ENCODE measurements at regions not wholly inside any gene's neighbourhood (a gene's known extent, or its start where the extent isn't known, plus 50 kb on each side); places are given as distances from the start of the nearest gene placed in this dataset.
"Not testable (repeated sequence)": the region's sequence is repeated elsewhere in the genome, so short reads cannot be mapped to it uniquely, and the experiment has no call there.

DNA sequence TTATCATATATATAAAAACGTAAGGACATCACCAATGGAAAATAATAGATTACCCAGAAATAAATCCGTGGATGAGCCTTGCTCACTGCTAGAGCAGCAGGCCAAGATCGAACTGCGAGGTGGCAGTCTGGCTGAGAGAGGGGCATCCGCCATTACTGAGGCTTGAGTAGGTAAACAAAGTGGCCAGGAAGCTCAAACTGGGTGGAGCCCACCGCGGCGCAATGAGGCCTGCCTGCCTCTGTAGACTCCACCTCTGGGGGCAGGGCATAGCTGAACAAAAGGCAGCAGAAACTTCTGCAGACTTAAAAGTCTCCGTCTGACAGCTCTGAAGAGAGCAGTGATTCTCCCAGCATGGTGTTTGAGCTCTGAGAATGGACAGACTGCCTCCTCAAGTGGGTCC lies 1018.0 kb upstream of the SLC39A10 start:
- DNase-seq (ENCODE audit: low spot score), result not testable (repeated sequence)

DNA sequence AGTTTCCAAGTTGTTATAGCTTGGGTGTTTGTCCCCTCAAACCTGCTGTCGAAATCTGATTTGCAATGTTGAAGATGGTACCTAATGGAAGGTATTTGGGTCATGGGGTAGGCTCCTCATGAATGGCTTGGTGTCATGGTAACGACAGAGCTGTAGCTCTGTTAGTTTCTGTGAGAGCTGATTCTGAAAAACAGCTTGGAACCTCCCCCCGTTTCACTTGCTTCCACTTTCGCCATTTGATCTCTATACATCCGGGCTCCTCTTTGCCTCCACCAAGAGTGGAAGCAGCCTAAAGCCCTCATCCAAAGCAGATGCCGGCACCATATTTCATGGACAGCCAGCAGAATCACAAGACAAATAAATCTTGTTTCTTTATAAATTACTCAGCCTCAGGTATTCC lies 1035.1 kb upstream of the SLC39A10 start:
- DNase-seq (ENCODE audit: low spot score), result no peak

DNA sequence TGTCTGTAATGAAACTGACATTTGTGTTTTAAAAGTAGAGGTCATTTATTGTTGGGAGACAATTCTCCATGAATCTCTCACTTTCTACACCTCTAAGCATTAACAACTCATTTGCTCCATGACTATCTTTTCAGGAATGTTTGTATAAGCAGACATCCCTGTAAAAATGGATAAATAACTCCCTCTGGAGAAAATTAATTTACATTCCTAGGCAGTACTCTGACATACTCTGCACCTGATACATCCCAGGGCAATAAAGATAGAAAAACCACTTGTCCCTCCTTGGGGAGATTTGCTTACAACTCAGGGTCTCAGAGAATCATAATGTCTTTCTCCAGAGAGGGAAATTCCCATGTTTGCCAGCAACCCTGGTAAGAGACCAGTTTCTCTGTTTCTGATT lies 1037.7 kb upstream of the SLC39A10 start:
- no peak for DNase-seq (ENCODE audit: low spot score)

DNA sequence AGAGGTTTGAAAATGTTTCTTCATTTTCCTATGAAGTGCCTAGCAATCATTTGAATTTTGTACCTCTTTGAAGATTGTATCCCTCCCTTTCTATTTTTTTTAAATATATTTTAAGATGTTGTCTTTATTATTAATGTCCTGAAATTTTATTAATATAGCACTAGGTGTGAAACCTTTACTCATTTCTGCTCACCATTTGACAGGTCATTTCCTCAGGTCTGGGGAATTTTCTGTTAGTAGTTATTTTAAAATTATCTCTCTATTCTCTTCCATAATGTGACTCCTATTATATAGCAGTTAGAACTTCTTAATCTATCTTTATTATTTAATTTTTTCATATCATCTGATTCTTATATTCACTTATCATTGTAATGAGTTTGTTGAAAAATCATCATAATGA lies 1038.6 kb upstream of the SLC39A10 start:
- no peak for DNase-seq (ENCODE audit: low spot score)

DNA sequence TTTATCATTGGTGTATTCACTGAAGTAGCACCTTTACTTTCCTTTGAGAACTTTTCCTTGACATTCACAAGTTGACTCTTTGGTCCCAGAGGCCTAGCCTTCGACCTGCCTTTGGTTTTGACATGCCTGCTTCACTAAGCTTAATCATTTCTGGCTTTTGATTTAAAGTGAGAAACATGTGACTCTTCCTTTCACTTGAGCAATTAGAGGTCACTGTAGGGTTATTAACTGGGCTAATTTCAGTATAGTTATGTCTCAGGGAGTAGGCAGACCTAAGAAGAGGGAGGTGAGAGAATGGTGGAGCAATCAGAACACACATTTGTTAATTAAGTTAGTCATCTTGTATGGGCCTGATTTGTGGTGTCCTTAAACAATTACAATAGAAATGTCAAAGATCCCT lies 1040.7 kb upstream of the SLC39A10 start:
- DNase-seq (ENCODE audit: low spot score), result no peak

DNA sequence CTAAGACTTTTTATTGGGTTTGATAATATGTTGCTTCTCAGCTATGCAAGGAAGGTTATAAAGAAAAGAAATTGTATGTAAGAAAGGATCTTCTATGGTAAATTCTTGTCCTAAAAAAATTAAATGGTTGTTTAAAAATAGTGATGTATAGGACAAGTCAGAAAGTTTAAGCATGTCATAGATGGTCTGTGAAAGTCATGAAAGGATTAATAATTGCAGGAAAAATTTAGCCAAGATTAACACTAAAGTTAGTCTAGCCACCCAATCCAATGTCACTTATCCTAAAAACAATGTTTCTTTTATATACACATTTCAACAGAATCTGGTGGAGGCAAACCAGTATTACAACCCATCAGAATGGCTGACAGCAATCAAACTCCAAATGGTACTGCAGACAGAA lies 1046.7 kb upstream of the SLC39A10 start:
- DNase-seq (ENCODE audit: low spot score), result no peak

DNA sequence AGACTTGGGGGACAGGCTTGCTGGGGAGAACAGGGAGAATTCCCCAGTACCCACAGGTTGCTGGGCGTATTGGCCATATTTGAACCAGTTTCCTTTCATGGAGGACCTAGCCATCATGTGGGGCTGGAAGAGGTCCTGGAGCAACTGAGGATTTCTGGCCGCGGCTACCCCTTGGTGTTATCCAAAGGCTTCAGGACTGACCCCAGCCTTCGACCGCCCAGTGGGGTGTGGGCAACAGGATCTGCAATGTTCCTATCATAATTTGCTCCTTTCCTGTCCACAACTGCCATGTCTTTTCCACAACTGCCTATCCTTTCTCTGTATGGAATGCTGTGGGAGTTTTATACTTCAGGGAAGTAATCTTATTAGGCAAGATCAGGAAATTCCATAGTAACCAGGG lies 1053.6 kb upstream of the SLC39A10 start:
- DNase-seq (ENCODE audit: low spot score), result no peak

DNA sequence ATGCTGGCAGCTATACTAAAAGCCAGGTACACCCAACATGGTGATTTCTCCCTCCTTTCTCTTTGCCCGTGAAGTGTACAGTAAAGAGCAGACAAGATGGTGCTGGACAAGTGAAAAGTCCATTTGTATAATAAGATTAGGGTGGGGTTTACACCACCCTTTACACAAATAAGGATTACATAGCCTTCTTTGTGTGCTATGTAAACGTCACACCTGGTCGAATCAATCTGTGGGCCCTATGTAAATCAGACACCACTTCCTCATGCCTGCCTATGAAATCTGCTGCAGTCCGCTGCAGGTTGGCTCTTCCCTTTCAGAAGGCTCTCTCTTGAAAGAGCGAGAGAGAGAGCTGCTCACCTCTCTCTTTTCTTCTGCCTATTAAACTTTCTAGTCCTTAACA lies 1054.3 kb upstream of the SLC39A10 start:
- peak; percentile 4 for DNase-seq (ENCODE audit: low spot score)

DNA sequence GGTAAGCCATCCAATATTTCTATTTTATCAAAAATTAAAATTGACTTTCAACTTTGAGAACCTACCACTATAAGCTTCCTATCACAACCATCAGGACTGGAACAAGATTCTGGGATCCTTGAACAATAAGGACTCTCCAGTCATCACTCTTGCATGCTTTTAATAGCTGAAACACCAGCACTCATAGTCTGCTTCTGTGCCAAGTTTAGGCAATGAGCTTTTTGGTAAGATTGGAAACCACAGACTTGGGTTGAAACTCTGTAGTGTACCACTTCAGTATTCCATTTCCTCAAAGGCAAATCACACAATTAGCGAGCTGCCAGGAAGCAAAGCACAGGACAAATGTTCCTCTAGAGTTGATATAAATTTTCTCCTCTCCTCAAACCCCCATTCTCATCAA lies 1065.8 kb upstream of the SLC39A10 start:
- no peak for DNase-seq (ENCODE audit: low spot score)

DNA sequence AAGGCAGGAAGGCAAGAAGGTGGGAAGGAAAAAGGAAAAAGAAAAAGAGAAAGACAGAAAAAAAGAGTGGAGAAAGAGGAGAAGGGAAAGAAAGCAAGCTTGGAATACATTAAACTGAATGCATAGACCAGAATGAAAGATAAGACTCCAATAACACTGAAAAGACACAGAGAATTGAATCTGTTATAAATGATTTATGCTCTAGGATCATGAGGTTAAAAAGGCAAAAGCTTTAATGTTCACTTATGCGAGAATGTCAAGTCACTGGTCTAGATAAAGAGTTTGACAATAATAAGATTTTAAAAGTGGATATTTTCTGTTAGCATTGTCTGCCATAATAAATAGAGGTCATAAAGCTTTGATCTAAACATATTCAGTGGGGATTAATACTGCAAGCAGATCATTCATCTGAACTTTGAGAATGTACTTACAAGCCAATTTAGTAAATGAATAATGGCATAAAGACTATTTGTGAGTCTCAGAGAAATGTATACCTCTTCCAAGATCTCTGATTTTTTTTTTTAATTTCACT lies 1069.2 kb upstream of the SLC39A10 start:
- DNase-seq (ENCODE audit: low spot score), result no peak

DNA sequence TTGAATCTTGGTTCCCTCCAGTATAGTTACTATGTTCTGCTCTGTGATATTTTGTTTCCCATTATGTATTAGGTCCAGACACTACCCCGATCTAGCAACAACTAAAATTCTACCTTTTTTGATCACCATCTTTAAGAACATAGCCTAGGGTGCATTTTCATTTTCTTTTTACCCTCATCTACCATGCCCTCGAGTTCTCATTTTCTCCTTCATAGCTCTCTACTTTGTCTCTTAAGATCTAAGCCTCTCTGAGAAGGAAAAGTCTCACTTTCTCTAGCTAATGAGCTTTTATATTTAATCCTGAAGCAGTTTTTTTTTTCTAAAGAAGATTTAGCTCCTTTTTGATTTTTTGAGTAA lies 1089.4 kb upstream of the SLC39A10 start:
- DNase-seq (ENCODE audit: low spot score), result no peak

DNA sequence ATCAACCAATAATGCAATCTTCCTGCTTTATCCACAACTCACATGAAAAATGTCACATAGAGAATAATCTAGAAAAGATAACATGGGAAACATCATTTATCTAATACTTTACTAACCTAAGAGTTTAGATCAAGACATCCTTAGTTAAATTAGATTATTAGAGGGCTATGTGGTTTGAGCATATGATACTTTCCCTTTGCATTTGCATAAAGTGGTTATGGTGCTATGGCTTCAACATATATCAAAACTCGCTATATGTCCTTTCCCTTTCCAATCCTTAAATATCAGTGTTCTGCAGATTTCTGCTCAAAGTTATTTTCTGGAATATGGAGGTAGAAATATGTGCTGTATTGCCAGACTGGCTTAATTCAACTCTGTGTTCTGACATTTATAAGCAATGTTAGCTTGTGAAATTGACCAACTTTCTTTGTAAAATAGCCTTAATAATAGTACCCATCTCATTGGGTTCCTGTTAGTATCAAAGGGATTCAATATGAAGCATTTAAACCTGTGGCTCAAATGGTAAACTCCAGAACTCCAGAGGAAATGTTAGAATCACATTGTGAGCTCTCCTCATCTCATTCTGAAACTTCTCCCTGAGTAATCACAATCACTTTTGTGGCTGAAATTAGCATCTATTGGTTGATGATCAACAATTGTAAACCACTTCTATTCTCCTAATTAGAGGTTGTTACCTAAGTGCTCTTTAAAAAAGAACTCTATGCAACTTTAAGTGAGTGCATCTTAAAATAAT lies 1089.9 kb upstream of the SLC39A10 start:
- DNase-seq (ENCODE audit: low spot score), result no peak

DNA sequence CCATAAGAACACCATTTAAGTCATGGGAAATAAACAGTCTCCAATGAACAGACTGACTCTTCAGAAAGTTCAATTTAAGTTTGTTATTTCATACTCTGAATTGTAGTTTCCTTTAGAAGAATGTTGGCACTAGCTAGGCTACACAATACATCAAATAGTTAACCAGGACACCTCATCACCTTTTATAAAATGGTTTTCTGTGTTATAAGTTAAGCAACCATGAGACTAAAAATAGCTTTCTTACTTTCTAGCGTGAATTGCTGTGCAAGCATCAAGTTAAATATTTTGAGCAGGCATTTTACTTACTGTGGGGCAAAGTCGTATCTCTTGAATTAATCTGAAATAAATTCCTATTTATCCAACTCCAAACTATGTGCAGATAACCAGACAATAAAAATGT lies 1092.6 kb upstream of the SLC39A10 start:
- no peak for DNase-seq (ENCODE audit: low spot score)

DNA sequence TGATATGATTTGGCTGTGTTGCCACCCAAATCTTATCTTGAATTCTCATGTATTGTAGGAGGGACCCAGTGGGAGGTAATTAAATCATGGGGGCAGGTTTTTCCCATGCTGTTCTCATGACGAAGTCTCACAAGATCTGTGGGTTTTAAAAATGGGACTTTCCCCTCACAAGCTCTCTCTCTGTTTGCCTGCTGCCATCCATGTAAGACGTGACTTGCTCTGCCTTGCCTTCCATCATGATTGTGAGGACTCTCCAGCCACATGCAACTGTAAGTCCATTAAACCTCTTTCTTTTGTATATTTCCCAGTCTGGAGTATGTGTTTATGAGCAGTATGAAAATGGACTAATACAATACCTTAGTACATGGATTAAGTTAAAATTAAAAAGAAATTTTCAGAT lies 1094.7 kb upstream of the SLC39A10 start:
- DNase-seq (ENCODE audit: low spot score), result no peak

DNA sequence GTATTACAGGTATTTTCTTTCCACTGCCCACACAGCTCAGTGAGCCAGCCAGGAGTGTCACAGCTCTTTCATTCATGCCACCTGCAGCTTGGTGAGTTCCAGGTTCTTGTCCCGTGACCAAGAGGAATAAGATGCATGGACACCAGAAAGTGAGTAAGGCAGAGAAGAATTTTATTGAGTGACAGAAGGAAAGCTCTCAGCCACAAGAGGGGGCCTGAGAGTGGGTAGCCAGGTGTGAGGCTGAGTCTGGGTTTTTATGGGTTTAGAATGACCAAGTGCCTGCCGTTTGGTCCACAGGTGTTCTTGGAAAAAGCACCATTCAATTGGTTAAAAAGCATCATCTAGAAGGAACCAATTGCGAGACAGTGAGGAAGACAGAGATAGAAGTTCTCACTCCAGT lies 1097.1 kb upstream of the SLC39A10 start:
- no peak for DNase-seq (ENCODE audit: low spot score)

DNA sequence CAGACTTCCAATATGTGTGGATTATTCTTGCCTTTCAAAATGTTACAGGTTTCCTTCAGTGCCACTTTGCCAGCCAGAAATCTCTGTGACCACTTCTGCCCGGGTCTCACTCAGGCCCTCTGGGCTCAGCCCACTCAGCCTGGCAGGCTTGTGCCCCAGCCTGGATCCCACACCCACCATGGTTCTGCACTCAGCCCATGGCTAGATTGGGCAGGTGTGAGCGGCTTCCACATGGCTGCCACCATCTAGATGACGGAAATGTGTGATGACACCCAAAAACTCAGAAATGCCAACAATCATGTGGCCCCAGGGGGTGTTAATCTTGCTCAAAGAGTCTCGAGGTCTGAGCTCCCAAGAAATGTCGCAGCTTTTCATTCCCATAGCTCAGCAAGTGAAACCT lies 1097.5 kb upstream of the SLC39A10 start:
- no peak for DNase-seq (ENCODE audit: low spot score)

DNA sequence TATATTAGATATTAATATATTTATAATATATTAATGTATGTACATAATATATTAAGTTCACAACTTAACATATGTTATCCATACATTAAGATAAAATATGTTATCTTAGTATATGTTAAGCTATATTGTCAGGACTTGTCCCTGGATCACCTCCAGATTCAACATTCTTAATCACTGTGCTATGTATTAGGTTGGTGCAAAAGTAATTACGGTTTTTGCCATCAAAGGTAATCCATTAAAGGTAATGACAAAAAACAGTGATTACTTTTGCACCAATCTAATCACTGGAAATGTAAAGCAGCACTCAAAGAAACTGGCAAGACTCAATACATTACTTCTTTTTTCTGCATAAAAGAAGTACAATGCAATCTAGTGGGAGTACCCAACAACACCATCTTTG lies 1099.0 kb upstream of the SLC39A10 start:
- DNase-seq (ENCODE audit: low spot score), result no peak

DNA sequence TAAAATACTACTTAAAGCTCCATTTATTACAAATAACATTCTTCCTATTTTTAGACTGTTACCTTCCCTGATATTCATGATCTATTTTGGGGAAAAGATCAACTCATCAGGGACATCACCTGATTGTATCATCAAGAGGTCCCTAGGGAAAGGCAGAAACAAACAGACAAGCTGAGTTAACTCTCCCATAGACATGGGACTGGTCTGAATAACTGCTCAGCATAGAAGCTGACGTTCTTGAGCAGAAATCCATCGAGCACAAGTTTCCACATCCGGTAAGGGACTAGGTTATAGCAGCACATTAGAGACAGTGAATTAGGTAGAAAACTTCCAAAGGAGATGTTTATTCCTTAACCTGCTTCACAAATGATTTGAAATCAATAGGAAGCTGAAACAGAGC lies 1100.4 kb upstream of the SLC39A10 start:
- DNase-seq (ENCODE audit: low spot score), result no peak

DNA sequence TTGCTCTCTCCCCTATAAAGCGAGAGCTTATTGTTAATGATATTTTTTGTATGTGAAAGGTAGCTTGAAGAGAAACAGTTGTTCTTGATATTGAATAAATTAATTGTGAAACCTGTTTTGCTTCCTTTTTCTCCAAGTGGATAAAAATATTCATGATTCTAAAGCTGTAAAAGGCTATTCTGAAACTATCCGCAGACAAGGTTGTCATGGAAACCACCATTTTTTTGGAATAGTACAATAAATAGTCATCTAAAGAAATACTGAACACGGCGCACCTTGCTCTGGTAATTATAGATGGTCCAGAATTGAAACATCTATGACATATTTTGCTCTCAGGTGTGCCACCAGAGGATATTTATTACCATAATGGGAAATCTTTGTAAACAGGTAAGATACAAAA lies 1103.0 kb upstream of the SLC39A10 start:
- DNase-seq (ENCODE audit: low spot score), result no peak

DNA sequence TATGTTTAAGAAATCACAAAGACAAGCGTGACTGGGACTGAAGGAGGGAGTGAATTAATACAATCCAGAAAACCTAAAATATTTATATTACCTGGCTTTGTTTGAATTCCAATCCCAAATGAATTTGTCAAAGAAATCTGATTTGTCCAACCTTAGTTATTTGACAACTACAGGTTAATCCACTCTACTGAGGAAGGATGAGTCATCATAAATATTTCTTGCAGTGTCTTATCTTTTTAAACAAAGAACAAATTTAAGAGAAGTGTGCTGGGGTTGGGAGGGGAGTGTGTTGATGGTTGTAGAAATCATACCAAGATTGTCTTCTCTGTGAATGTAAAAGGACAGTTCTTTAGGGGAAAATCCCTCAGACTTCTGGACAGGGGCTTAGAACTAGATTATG lies 1106.3 kb upstream of the SLC39A10 start:
- DNase-seq (ENCODE audit: low spot score), result no peak

DNA sequence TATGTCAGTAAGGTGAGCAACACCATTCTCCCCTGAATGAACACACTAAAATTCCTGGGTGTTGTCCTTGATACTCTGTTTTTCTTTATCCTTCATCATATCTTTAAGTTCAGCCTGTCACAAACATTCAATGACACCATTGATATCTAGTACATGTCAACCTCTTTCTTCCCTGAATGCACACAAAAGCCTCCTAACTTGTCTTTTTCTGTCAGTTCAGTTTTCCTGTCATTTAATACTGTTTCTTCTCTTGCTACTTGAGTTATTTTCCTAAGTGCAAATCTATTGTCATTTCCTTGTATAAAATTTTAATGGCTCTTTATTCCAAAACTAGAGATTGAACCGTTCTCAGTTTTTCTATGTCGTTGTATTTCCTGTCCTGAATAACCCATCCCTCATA lies 1107.6 kb upstream of the SLC39A10 start:
- DNase-seq (ENCODE audit: low spot score), result no peak

DNA sequence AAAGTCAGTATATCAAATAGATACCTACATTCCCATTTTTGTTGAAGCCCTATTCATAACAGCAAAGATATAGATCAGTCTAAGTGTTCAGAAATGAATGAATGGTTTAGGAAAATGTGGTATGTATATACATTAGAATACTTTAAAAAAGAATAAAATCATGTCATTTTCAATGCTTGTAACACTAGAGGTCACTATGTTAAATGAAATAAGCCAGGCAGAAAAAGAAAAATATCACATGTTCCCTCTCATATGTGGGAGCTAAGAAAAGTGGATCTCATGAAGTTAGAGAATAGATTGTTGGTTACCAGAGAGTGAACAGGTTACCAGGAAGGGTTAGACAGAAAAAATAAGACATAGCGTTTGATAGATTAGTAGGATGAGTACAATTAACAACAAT lies 1111.0 kb upstream of the SLC39A10 start:
- DNase-seq (ENCODE audit: low spot score), result no peak

DNA sequence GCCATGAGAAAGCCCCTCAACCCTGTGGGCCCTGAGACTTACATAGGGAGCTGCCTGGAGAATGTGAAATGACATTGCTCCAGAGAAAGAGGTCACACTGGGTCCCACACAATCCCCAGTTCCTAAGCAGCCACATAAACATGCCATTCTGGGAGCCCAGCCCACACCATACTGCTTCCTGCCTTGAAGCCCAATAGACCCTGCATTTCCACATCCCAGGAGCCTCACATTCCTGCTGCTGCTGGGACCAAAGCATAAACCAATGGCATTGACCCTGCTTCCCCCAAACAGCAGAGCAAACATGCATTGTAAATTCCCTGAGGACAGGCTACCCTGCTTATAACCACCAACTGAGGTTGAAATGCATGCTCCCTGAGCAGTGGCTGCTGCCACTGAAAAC lies 1117.6 kb upstream of the SLC39A10 start:
- DNase-seq (ENCODE audit: low spot score), result no peak

DNA sequence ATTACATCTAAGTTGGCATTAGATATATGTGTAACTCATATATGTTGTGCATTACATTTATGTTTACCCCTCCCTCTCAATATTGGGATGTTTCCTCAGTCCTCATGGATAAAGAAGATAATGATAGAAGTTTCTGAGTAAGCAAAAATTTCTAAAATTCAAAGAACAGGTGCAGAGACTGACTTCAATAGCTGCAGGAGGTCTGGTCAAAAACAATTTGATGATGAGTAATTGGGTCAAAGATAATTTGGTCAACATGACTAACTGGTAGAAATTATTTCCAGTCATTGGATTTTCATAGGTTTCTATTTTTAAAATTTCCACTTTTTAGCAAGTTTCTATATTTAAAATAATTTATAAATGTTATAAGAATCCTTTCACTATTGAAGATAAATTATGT lies 1130.9 kb upstream of the SLC39A10 start:
- DNase-seq (ENCODE audit: low spot score), result no peak

DNA sequence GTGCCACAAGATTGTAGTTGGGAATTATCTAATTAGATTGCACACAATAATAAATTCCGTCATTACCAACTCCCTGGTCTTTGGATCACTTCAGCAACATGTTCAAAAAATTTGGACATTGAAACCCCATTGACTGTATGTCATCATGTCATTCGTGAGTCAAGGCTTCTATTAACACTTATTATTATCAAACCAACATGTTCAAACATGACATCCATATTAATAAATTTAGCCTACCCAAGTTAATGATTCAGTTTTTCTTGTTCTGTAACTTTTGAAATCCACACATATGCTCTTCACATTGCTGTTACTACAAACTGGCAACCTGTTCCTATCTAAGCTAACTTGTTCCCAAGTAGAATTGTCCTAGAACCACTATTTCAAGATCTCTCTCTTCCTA lies 1142.7 kb upstream of the SLC39A10 start:
- DNase-seq (ENCODE audit: low spot score), result no peak
